GM19240 (cell line): ENCODE measurements at regions not wholly inside any gene's neighbourhood (a gene's known extent, or its start where the extent isn't known, plus 50 kb on each side); places are given as distances from the start of the nearest gene placed in this dataset.
A peak's percentile ranks its signal among the peaks of the same experiment; 100 is the strongest.

Experiments used
- DNase-seq: peaks from one replicate; pipeline ENCODE4 v3.0.0; 2011; ENCODE audit warnings: low spot score; ENCODE audit not compliant: insufficient read length

GRCh38 chr13:99651016-99651415, 149.7 kb downstream of the TM9SF2 start:
- DNase-seq, result no peak

- DNase-seq, result no peak
These were observed 149.1 kb downstream of the TM9SF2 start for GRCh38 chr13:99650410-99650809.

DNA sequence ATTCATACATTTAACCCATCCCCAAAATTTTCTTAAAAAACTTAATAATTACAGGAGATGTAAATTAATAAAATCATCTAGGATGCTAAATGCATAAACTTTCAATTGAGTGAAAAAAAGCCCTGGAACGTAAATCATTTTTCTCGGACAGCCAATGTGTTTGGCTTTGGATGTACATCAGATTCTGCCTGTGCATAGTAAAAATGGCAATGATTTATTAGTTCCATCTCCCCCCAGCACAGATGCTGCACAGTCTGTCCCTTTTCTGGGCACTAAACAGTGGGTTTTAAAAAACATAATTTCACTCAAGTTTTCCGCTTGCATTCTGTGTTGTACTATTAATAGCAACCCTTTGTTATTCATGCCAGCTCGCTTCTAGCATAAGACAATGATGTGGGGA, 147.7 kb downstream of the TM9SF2 start:
- DNase-seq, result no peak

DNA sequence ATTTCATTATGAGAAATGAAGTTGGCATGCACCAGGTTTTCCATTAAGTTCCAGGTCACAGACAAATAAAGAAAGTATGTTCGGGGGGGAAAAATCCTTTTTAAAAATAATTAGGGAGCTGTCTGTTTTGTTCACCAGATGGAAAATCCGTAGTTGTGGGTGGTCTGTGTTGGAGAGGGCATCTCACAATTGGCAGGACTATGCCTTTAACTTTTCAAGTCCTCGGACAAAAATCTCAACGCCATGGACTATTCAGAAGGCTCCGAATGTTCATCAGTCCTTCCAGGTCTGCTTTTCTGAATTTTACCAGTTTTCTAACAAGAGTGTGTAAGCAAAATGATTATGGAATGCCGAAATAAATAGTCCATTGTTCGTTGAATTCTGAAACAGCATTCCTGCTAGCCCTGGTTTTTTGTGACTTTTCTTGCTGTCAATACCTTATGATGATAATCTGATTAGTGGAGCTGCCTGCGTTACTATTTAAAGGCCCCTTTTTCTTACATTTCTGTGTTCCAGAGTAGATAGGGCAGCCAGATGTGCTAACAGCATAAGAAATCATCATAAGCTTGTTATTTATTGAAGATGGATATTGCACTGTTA, 146.9 kb downstream of the TM9SF2 start:
- no peak for DNase-seq

DNA sequence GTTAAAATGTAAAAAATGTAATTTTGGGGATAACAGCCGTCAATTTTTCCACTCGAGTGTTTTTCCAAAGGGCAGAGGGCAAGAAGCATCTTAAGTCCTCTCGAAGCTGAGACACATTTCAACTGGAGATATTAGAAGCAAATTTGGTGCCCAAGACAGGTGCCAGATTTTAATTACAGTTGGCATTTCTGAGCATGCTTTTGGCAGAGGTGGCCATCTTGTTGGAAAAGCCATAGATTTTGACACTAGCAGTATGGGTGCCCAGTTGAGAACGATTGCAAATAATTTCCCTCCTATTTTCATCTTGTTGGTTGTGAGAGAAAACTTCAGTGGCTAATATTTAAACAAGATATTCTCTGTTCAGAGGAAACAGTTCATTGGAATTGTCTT, 146.3 kb downstream of the TM9SF2 start:
- no peak for DNase-seq

DNA sequence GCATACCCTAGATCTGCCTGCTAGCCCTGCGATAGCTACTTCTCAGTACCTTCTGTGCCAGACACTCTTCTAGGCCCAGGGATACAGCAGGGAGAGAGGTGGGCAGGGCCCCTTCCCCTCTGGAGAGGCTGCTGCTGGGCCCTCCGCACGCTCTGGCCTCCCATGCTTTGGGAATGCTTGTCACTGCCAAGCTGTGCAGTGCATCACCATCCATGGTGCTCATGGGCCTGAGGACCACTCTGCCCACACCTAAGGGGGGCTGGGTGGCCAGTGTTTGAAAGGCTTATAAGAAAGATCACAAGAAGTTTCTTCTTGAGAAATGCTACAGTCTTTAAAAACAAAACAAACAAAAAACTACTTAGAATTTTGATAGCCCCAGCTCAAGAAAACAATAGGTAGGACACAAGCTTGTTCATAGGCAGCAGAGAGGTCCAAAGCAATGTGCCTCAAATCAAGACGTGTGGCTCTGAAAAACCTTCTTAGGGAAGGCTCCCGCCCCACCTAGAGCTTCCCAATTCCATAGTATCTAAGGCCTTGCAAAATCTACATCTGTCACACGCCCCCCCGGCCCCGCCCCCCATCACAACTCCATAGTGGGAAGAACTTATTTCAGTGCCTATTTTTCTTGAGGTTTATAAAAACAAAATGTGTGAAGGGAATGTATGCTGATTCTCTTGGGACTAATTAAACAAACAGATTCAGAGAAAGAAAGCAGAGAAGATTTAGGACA, 145.8 kb downstream of the TM9SF2 start:
- DNase-seq, result no peak

DNA sequence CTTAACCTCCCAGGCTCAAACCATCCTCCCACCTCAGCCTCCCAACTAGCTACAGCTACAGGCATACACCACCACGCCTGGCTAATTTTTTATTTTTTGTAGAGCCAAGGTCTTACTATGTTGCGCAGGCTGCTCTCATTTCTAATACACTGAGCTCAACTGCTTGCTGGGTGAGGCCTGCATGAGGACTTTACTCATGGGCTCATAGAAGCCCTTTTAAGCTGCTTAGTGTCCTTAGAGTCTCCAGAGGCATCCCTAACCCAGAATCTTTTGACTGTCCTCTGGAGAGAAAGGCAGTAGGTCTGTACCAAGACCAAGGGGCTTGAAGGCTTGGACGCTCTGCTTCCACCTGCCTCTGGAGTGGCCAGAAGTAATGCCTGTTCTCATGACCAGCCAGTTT, 141.6 kb downstream of the TM9SF2 start:
- DNase-seq, result no peak

DNA sequence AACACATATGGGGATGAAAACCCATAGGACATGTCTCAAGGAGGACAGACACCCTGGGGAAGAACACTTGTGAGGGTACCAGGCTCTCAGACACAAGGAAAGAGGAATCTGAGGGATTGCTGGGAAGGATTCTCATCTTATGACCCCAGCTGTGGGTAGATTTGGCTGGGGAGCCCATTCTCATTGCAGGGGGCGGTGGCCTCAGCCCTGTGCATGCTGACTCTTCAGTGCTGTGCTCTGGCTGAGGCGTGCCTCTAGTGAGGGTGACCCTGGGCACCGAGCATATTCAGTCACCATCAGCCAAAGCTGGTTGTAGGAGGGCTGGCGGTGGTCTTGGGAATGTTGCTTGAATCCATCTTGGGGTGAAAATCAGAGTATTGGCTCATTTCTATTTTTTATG, 140.7 kb downstream of the TM9SF2 start:
- DNase-seq, result no peak

DNA sequence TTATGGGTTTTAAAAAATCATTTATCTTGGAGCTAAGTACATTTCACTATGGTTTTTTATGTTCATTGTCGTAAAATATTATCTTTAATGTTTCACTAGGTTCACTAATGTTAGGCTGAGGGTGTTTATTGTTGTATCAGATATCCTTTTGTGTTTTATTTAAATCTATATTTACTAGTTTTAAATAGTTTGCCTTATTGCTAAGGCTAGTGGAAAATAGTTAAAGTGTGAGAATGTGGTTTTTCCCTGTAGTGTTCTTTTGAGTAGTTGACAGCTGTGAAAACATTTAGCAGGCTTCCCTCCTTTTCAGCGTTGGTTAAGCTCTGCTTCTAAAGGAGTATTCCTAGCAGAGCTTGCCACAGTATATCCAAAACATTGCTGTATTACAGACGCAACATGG, 139.0 kb downstream of the TM9SF2 start:
- DNase-seq, result no peak

- no peak for DNase-seq
These were observed 137.9 kb downstream of the TM9SF2 start for GRCh38 chr13:99639126-99639525.

- peak; percentile 11 for DNase-seq
These were observed 135.6 kb downstream of the TM9SF2 start for GRCh38 chr13:99636728-99637353.

GRCh38 chr13:99636306-99636705, 135.0 kb downstream of the TM9SF2 start:
- no peak for DNase-seq

DNA sequence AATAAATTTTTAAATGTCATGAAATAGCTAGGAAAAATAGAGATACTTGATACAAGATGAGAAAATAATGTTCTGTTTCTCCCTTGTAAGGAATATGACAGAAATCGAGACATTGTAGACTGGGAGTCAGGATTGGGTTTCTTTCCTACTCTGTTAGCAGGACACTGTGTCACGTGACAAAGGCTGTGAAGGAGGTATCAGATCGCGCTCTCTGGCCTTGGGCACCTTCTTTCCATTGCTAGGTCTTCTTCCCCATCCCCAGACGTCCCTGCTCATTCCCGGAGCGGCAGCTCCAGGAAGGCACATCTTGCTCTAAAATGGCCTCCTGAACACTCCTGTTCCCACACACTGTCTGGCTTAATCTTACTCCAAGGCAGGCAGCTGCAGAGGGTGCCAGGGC, 133.4 kb downstream of the TM9SF2 start:
- DNase-seq, result no peak

GRCh38 chr13:99630269-99630898, 129.1 kb downstream of the TM9SF2 start:
- no peak for DNase-seq

DNA sequence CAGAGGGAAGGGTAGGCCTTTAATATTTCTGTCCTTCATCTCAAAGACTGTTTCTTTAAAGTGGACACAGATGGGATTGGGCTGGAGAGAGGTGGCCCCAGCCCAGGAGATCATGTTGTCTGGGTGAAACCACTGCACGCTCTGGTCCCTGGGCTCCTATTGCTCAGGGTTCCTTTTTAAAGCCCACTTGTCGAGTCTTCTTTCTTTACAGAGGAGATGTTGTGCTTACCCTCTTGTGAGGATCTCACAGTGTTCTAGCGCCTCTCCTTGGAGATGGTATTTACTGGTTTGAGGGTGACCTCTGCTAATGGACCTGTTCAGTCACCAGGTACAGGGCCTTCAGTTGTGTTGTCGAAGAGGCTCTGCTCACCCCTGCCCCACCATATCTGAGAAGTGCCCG, 128.4 kb downstream of the TM9SF2 start:
- DNase-seq, result no peak

GRCh38 chr13:99628442-99628841, 127.2 kb downstream of the TM9SF2 start:
- no peak for DNase-seq

DNA sequence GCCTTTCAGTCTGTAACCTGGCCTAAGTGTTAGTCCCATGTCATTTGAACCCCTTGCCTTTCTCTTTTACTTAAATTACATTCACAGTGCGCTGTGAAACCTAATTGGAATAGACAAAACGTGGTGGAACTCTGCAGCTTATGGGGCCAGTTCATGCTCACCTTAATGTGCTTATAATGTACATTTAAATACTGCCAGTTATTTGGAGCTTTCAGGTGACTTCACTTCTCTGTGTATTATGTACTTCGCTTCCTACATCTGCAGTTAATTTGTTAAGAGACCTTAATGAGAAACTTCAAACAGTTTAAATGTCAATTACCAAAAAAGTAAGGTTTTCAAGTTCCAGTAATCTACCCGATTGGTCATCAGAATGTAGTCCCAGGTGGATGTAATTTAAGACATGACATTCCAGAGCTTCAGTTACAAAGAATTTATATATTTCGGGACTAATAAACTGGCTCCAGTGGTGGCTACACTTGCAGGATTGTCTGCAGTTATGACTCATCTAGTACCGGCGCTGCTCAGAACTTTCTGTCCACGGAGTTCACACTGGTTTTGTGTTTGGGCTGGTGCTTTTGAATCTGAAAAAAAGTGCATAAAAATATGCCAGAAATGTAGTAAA, 125.3 kb downstream of the TM9SF2 start:
- no peak for DNase-seq

DNA sequence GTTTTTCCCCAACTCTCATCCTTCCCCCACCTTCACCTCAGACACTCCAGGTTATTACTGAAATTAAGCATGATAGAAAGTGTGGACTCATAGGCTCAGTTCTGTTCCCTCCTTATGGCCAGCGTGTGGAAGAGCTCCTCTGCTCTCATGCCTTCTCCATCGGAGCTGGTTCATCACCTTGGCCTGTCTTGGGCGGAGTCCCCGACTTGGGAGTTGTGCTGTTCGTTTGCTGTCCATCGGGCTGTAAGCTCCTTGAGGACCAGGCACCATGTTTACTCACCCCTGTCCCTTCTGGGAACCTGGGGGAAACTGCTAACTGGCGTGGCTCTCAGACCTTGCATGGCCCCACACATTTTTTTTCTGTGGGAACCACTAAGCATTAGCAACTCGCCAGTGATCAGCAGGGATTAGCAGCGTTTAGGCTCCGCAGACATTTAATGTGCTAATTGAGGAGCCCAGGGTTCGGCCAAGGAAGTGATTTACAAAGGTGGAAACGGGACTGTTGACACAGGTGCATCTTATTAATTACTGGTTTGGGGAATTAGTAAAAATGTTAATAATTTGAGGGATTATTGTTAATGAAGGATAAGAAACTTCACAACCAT, 123.8 kb downstream of the TM9SF2 start:
- no peak for DNase-seq

- no peak for DNase-seq
These were observed 119.5 kb downstream of the TM9SF2 start for GRCh38 chr13:99620806-99621205.

- DNase-seq, result no peak
These were observed 117.9 kb downstream of the TM9SF2 start for GRCh38 chr13:99619207-99619606.

GRCh38 chr13:99617474-99618255, 116.4 kb downstream of the TM9SF2 start:
- DNase-seq, result no peak
